Activated effector memory CD4-positive, alpha-beta T cell treated with anti-CD3 and anti-CD28 coated beads, Interleukin-2, amount 50 U/mL, for 16 hours (primary cell): ENCODE measurements at regions not wholly inside any gene's neighbourhood (a gene's known extent, or its start where the extent isn't known, plus 50 kb on each side); places are given as distances from the start of the nearest gene placed in this dataset.

Experiments
- DNase-seq: peaks from one replicate; pipeline ENCODE4 v3.0.0-alpha.2; 2020

GRCh38 chr2:145123606-145124005, 603.7 kb upstream of the ZEB2 start:
- DNase-seq, result no peak

- no peak for DNase-seq
Observed at GRCh38 chr2:145119225-145119624, 599.3 kb upstream of the ZEB2 start.

GRCh38 chr2:145116834-145117725, 597.2 kb upstream of the ZEB2 start:
- DNase-seq, result no peak

GRCh38 chr2:145116056-145116455, 596.1 kb upstream of the ZEB2 start:
- DNase-seq, result no peak

GRCh38 chr2:145114726-145115125, 594.8 kb upstream of the ZEB2 start:
- DNase-seq, result no peak

- no peak for DNase-seq
Observed at GRCh38 chr2:145112467-145112866, 592.5 kb upstream of the ZEB2 start.

GRCh38 chr2:145110668-145111356, 590.9 kb upstream of the ZEB2 start:
- no peak for DNase-seq

- no peak for DNase-seq
Observed at GRCh38 chr2:145108959-145109710, 589.2 kb upstream of the ZEB2 start.

- no peak for DNase-seq
Observed at GRCh38 chr2:145108361-145108778, 588.5 kb upstream of the ZEB2 start.

- no peak for DNase-seq
Observed at GRCh38 chr2:145106293-145106692, 586.4 kb upstream of the ZEB2 start.

- no peak for DNase-seq
Observed at GRCh38 chr2:145102706-145103105, 582.8 kb upstream of the ZEB2 start.

GRCh38 chr2:145100301-145100700, 580.4 kb upstream of the ZEB2 start:
- no peak for DNase-seq

- DNase-seq, result no peak
Observed at GRCh38 chr2:145096582-145096981, 576.7 kb upstream of the ZEB2 start.

- DNase-seq, result no peak
Observed at GRCh38 chr2:145095641-145096435, 575.9 kb upstream of the ZEB2 start.

GRCh38 chr2:145094370-145094769, 574.5 kb upstream of the ZEB2 start:
- DNase-seq, result no peak

GRCh38 chr2:145091967-145092366, 572.0 kb upstream of the ZEB2 start:
- no peak for DNase-seq

GRCh38 chr2:145090841-145091761, 571.2 kb upstream of the ZEB2 start:
- no peak for DNase-seq

- DNase-seq, result no peak
Observed at GRCh38 chr2:145088756-145089155, 568.8 kb upstream of the ZEB2 start.

GRCh38 chr2:145086910-145087309, 567.0 kb upstream of the ZEB2 start:
- no peak for DNase-seq

- no peak for DNase-seq
Observed at GRCh38 chr2:145085612-145086011, 565.7 kb upstream of the ZEB2 start.

- DNase-seq, result no peak
Observed at GRCh38 chr2:145080426-145080825, 560.5 kb upstream of the ZEB2 start.

- DNase-seq, result no peak
Observed at GRCh38 chr2:145079641-145080040, 559.7 kb upstream of the ZEB2 start.
